ENCODE measurements at regions not wholly inside any gene's neighbourhood (a gene's known extent, or its start where the extent isn't known, plus 50 kb on each side); places are given as distances from the start of the nearest gene placed in this dataset.
A peak's percentile ranks its signal among the peaks of the same experiment; 100 is the strongest.

DNA sequence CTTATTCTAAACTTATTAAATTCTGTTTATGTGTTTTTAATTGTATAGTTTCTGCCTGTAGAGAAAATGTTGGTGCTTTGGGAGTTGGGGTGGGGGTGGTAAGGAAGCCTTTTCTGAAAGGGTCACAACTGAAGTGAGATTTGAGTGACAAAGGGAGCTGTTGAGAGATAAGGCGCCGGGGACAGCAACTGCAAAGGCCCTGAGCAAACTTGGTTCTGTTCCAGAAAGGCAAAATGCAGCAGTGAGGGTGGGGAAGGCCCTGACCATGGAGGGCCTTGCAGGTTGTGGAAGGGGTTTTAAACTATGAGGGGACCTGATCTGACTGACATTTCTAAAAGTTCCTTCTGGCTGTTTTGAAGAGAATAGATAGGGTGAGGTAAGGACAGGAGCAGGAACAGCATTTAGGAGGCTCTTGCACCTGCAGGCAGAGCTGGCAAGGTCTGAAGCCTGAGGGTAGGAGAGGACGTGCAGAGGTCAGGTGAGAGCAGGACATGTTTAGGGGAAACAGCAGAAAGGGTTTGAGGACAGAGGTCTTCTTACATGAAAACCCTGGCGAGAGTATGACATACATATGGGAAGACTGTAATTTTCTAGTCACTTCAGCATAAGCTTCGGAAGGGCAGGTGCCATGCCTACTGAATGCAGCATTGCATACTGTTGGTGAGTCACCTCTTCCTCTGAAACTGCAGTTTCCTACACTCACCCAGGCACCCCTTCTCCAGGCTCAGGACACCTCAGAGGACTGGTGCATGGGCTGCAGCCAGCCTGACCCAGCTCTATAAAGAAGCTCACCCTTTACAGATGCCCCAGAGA lies 190.7 kb downstream of the SNX19 start:
- Histone ChIP-seq H3K27ac (ENCODE audit: low read depth in 1 of 2, low read length in 2 of 2) (no peak overlapping the region), H3K27me3 (ENCODE audit: control insufficient read depth in 1 of 2, insufficient read depth in 2 of 2, low read length in 1 of 2) (no peaks in the 10 kb centered on the region), H3K4me1 (ENCODE audit: control insufficient read depth in 1 of 2, insufficient read depth in 2 of 2, low read length in 2 of 2) (peaks cover 0 to 4% of the 10 kb centered on the region in 2 donors), H3K36me3 (ENCODE audit: control insufficient read depth in 1 of 2, insufficient read depth in 2 of 2, low read length in 1 of 2) (no peaks in the 10 kb centered on the region), H3K4me3 (ENCODE audit: low read length in 2 of 2) (no peak overlapping the region), H3K9me3 (ENCODE audit: control insufficient read depth, low read length) (no peaks in the 10 kb centered on the region)
- ATAC-seq (ENCODE audit: low FRiP score) (no peak), DNase-seq (no peak)
- WGBS, 2 donors = 59 to 66% methylated on average over 5 of the region's 5 CpGs
- intact Hi-C loops (cut with DNase I) = no loop called here

DNA sequence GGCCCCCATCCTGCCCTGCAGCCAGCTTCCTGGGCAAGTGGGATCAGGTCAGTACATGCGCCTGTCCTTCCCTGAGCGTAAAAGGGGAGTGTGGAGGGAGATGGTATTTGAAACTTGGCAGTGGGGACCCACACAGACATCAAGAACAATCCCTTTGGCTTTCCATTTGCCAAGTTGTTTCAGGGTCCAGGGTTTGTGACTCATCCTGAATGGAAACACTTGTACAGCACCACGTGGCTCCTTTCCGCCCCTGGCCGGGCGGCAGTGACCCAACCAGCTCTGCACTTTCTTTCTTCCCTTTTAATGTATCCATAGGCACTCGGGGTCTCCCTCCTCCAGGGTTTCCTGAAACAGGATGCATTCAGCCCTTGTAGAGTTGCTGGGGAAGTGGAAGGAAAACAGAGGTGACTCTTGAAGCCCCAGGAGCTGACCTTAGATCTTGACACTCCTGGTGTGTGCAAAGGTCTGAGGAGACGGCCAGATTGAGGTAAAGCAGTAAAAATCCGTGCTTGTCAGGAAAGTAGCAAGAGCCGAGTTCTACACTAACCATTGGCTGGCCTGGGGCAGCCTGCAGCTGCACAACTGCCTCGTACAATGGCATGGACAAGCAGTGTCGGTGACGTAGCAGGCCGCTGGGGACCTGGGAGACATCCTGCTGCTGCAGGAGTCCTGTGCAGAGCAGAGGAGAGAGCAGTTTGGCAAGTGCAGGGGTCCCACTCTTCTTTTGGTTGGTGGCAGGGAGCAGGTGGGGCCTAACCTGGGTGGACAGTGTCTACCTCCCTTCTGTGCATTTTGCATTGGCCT lies 189.8 kb downstream of the SNX19 start:
- ATAC-seq (ENCODE audit: low FRiP score) = peak; percentile 88
- 34 to 36% methylated on average over 14 of the region's 14 CpGs for WGBS, 2 donors
- no peaks in the 10 kb centered on the region for H3K9me3 ChIP-seq (ENCODE audit: control insufficient read depth, low read length)
- H3K36me3 ChIP-seq (ENCODE audit: control insufficient read depth in 1 of 2, insufficient read depth in 2 of 2, low read length in 1 of 2) = no peaks in the 10 kb centered on the region
- intact Hi-C loops (cut with DNase I) = no loop called here
- H3K27me3 ChIP-seq (ENCODE audit: control insufficient read depth in 1 of 2, insufficient read depth in 2 of 2, low read length in 1 of 2) = no peaks in the 10 kb centered on the region
- H3K4me1 ChIP-seq (ENCODE audit: control insufficient read depth in 1 of 2, insufficient read depth in 2 of 2, low read length in 2 of 2) = peaks cover 0 to 4% of the 10 kb centered on the region in 2 donors
- no peak overlapping the region for H3K27ac ChIP-seq (ENCODE audit: low read depth in 1 of 2, low read length in 2 of 2)
- H3K4me3 ChIP-seq (ENCODE audit: low read length in 2 of 2) = no peak overlapping the region
- peak in 1 of 2 donors; percentile 65 for DNase-seq

GRCh38 chr11:130727157-130728119 lies 188.8 kb downstream of the SNX19 start:
- no peak for ATAC-seq (ENCODE audit: low FRiP score)

GRCh38 chr11:130728185-130729180 lies 187.8 kb downstream of the SNX19 start:
- H3K9me3 ChIP-seq (ENCODE audit: control insufficient read depth, low read length) = peaks cover 1% of the 10 kb centered on the region
- no peaks in the 10 kb centered on the region for H3K36me3 ChIP-seq (ENCODE audit: control insufficient read depth in 1 of 2, insufficient read depth in 2 of 2, low read length in 1 of 2)
- H3K27ac ChIP-seq (ENCODE audit: low read depth in 1 of 2, low read length in 2 of 2) = no peak overlapping the region
- H3K27me3 ChIP-seq (ENCODE audit: control insufficient read depth in 1 of 2, insufficient read depth in 2 of 2, low read length in 1 of 2) = no peaks in the 10 kb centered on the region
- intact Hi-C loops (cut with DNase I) = no loop called here
- peaks cover 0 to 4% of the 10 kb centered on the region in 2 donors for H3K4me1 ChIP-seq (ENCODE audit: control insufficient read depth in 1 of 2, insufficient read depth in 2 of 2, low read length in 2 of 2)
- H3K4me3 ChIP-seq (ENCODE audit: low read length in 2 of 2) = no peak overlapping the region
- DNase-seq = no peak
- no peak for ATAC-seq (ENCODE audit: low FRiP score)
- WGBS, 2 donors = 76 to 78% methylated on average over 8 of the region's 8 CpGs

More at GRCh38 chr11:130727157-130728119, 188.8 kb downstream of the SNX19 start:
- no peak overlapping the region for H3K27ac ChIP-seq (ENCODE audit: low read depth in 1 of 2, low read length in 2 of 2)
- 58 to 71% methylated on average over 9 of the region's 9 CpGs for WGBS, 2 donors
- no peak for DNase-seq
- no peak overlapping the region for H3K4me3 ChIP-seq (ENCODE audit: low read length in 2 of 2)
- H3K27me3 ChIP-seq (ENCODE audit: control insufficient read depth in 1 of 2, insufficient read depth in 2 of 2, low read length in 1 of 2) = no peaks in the 10 kb centered on the region
- H3K9me3 ChIP-seq (ENCODE audit: control insufficient read depth, low read length) = peaks cover under 1% of the 10 kb centered on the region
- intact Hi-C loops (cut with DNase I) = no loop called here
- peaks cover 0 to 4% of the 10 kb centered on the region in 2 donors for H3K4me1 ChIP-seq (ENCODE audit: control insufficient read depth in 1 of 2, insufficient read depth in 2 of 2, low read length in 2 of 2)
- no peaks in the 10 kb centered on the region for H3K36me3 ChIP-seq (ENCODE audit: control insufficient read depth in 1 of 2, insufficient read depth in 2 of 2, low read length in 1 of 2)

DNA sequence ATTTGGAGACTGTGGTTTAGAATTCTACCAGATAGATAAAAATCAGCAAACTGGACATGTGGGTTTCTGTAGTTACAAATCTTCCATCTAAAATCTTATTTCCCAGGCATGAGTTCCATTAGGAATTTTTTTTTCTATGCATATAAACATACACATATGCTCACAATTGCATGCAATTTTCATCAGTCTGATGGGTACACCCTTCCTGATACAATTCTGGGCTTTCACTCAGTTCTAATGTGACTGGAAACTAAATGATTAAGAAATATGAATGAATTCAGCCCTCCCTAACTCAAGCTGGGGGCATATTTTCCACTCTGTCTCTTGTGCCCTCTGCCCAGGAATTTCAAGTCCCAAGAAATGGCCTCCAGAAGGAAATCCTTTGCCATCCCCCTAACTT lies 187.1 kb downstream of the SNX19 start:
- ATAC-seq (ENCODE audit: low FRiP score) (no peak), DNase-seq (no peak)
- H3K27ac ChIP-seq (ENCODE audit: low read depth in 1 of 2, low read length in 2 of 2) = no peak overlapping the region
- no peak overlapping the region for H3K4me3 ChIP-seq (ENCODE audit: low read length in 2 of 2)
- H3K27me3 ChIP-seq (ENCODE audit: control insufficient read depth in 1 of 2, insufficient read depth in 2 of 2, low read length in 1 of 2) = no peaks in the 10 kb centered on the region
- H3K9me3 ChIP-seq (ENCODE audit: control insufficient read depth, low read length) = peaks cover 1% of the 10 kb centered on the region
- H3K4me1 ChIP-seq (ENCODE audit: control insufficient read depth in 1 of 2, insufficient read depth in 2 of 2, low read length in 2 of 2) = peaks cover 0 to 4% of the 10 kb centered on the region in 2 donors
- H3K36me3 ChIP-seq (ENCODE audit: control insufficient read depth in 1 of 2, insufficient read depth in 2 of 2, low read length in 1 of 2) = no peaks in the 10 kb centered on the region
- intact Hi-C loops (cut with DNase I) = no loop called here

GRCh38 chr11:130729678-130730300 lies 186.5 kb downstream of the SNX19 start:
- no peaks in the 10 kb centered on the region for H3K36me3 ChIP-seq (ENCODE audit: control insufficient read depth in 1 of 2, insufficient read depth in 2 of 2, low read length in 1 of 2)
- DNase-seq (no peak), ATAC-seq (ENCODE audit: low FRiP score) (no peak)
- intact Hi-C loops (cut with DNase I) = no loop called here
- peaks cover 0 to 4% of the 10 kb centered on the region in 2 donors for H3K4me1 ChIP-seq (ENCODE audit: control insufficient read depth in 1 of 2, insufficient read depth in 2 of 2, low read length in 2 of 2)
- no peaks in the 10 kb centered on the region for H3K27me3 ChIP-seq (ENCODE audit: control insufficient read depth in 1 of 2, insufficient read depth in 2 of 2, low read length in 1 of 2)
- 94 to 98% methylated on average over 4 of the region's 4 CpGs for WGBS, 2 donors
- no peak overlapping the region for H3K27ac ChIP-seq (ENCODE audit: low read depth in 1 of 2, low read length in 2 of 2)
- H3K4me3 ChIP-seq (ENCODE audit: low read length in 2 of 2) = no peak overlapping the region
- H3K9me3 ChIP-seq (ENCODE audit: control insufficient read depth, low read length) = peaks cover 1% of the 10 kb centered on the region

DNA sequence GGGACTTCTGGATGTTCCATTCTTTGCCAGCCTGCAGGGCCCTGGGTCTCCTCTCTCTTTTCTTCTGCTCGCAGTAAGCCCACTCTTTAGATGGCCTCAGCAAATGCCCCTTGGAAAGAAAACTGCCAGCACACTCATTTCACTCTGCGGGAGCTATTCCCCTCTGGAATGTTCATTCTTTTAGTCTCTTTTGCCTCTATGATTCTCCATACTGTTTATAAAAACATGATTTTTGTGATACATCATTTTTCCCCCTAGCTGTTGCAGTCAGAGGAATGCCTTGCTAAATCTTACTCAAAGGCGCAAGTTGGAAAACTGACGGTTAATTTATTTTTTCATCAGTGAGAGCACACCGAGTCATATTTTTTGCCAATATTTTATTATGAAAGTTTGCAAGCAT lies 184.9 kb downstream of the SNX19 start:
- peaks cover 0 to 2% of the 10 kb centered on the region in 2 donors for H3K4me1 ChIP-seq (ENCODE audit: control insufficient read depth in 1 of 2, insufficient read depth in 2 of 2, low read length in 2 of 2)
- no peaks in the 10 kb centered on the region for H3K27me3 ChIP-seq (ENCODE audit: control insufficient read depth in 1 of 2, insufficient read depth in 2 of 2, low read length in 1 of 2)
- H3K4me3 ChIP-seq (ENCODE audit: low read length in 2 of 2) = no peak overlapping the region
- H3K36me3 ChIP-seq (ENCODE audit: control insufficient read depth in 1 of 2, insufficient read depth in 2 of 2, low read length in 1 of 2) = no peaks in the 10 kb centered on the region
- no peak overlapping the region for H3K27ac ChIP-seq (ENCODE audit: low read depth in 1 of 2, low read length in 2 of 2)
- no peak for DNase-seq
- ATAC-seq (ENCODE audit: low FRiP score) = no peak
- WGBS, 2 donors = 84 to 88% methylated on average over 5 of the region's 5 CpGs
- H3K9me3 ChIP-seq (ENCODE audit: control insufficient read depth, low read length) = peaks cover 4% of the 10 kb centered on the region
- intact Hi-C loops (cut with DNase I) = no loop called here
